Activated naive CD4-positive, alpha-beta T cell treated with anti-CD3 and anti-CD28 coated beads, Interleukin-2, amount 50 U/mL, for 72 hours (primary cell): ENCODE measurements at regions not wholly inside any gene's neighbourhood (a gene's known extent, or its start where the extent isn't known, plus 50 kb on each side); places are given as distances from the start of the nearest gene placed in this dataset.
"Not testable (repeated sequence)": the region's sequence is repeated elsewhere in the genome, so short reads cannot be mapped to it uniquely, and the experiment has no call there.

Source experiments
- ATAC-seq, 2 donors: fragments of 150-1000 bp; cut with Tn5 transposase; 2 replicates each; pipeline ENCODE4 v1.10.0; 2021; ENCODE audit warnings: mild to moderate bottlenecking in 2 of 2, moderate library complexity in 2 of 2
- DNase-seq, 2 donors: peaks; one replicate each; pipeline ENCODE4 v3.0.0; 2021 to 2022; ENCODE audit warnings: low spot score in 2 of 2
- H3K27ac Mint-ChIP-seq, 2 donors: one replicate each; pipeline ENCODE4 v1.8.0; 2022; ENCODE audit warnings: mild to moderate bottlenecking in 2 of 2, mixed read lengths in 2 of 2
- H3K36me3 Mint-ChIP-seq, 2 donors: one replicate each; pipeline ENCODE4 v1.8.0; 2022; ENCODE audit warnings: mixed read lengths in 2 of 2
- H3K9me3 Mint-ChIP-seq, 2 donors: one replicate each; pipeline ENCODE4 v1.8.0; 2022; ENCODE audit warnings: mixed read lengths in 2 of 2

- ATAC-seq (no peak), DNase-seq (no peak)
- H3K27ac Mint-ChIP-seq = no peak overlapping the region
- H3K9me3 Mint-ChIP-seq = peaks cover 0 to 20% of the 10 kb centered on the region in 2 donors
- peaks cover 0 to 5% of the 10 kb centered on the region in 2 donors for H3K36me3 Mint-ChIP-seq
Measured at GRCh38 chr5:10886497-10886896, 125.5 kb upstream of the DAP start.

DNA sequence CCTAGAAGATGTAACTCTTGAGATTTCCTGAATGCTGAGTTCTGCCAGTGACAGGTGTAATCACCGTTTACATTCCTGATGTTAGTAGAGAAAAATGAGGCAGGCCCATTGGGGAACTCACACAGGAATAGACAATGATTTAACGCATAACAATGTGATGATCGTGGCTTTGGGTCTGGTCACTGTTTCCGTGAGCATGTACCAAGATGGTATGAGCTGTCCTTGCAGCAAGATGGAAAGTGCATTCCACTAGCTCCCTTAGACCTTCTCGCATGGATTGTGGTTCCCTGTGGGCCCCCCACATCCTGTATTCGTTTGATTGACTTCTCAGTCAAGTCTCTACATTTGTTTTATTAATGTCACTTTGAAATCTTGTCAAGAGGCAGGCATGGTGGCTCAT lies 124.0 kb upstream of the DAP start:
- DNase-seq (no peak), ATAC-seq (no peak)
- H3K36me3 Mint-ChIP-seq = peaks cover 0 to 5% of the 10 kb centered on the region in 2 donors
- peaks cover 0 to 15% of the 10 kb centered on the region in 2 donors for H3K9me3 Mint-ChIP-seq
- H3K27ac Mint-ChIP-seq = no peak overlapping the region

DNA sequence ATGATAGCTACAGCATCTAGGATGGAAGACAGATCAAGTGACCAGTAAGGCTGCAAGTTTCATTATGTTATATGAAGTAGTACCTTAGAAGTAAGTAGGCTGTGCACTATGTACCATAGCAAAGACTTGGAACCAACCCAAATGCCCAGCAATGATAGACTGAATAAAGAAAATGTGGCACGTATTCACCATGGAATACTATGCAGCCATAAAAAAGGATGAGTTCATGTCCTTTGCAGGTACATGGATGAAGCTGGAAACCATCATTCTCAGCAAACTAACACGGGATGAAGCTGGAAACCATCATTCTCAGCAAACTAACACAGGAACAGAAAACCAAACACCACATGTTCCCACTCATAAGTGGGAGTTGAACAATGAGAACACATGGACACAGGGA lies 122.9 kb upstream of the DAP start:
- not testable (repeated sequence) for DNase-seq, H3K27ac Mint-ChIP-seq, H3K36me3 Mint-ChIP-seq, ATAC-seq, H3K9me3 Mint-ChIP-seq

DNA sequence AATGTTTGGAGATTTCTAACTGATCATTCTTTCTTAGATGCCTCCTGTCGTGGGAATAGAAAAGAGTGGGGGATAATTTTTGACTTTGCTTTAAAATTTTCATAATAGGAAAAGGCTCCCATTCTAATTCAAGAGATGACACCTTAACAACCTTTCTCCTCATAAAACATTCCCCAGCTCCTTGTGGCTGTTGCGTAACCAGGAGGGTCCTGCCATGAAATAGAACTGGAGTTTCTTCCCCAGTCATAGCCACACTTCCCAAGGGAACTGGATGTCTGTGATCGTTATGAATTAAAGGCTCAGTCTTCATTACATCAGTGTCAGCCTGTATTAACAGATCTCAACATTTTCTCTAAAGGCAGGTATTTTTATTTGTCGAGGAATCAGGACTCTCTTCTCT lies 119.9 kb upstream of the DAP start:
- DNase-seq = no peak
- H3K36me3 Mint-ChIP-seq = no peaks in the 10 kb centered on the region
- no peak for ATAC-seq
- peaks cover 0 to 6% of the 10 kb centered on the region in 2 donors for H3K9me3 Mint-ChIP-seq
- no peak overlapping the region for H3K27ac Mint-ChIP-seq

- not testable (repeated sequence) for H3K27ac Mint-ChIP-seq
Measured at GRCh38 chr5:10876996-10877395, 116.0 kb upstream of the DAP start.

DNA sequence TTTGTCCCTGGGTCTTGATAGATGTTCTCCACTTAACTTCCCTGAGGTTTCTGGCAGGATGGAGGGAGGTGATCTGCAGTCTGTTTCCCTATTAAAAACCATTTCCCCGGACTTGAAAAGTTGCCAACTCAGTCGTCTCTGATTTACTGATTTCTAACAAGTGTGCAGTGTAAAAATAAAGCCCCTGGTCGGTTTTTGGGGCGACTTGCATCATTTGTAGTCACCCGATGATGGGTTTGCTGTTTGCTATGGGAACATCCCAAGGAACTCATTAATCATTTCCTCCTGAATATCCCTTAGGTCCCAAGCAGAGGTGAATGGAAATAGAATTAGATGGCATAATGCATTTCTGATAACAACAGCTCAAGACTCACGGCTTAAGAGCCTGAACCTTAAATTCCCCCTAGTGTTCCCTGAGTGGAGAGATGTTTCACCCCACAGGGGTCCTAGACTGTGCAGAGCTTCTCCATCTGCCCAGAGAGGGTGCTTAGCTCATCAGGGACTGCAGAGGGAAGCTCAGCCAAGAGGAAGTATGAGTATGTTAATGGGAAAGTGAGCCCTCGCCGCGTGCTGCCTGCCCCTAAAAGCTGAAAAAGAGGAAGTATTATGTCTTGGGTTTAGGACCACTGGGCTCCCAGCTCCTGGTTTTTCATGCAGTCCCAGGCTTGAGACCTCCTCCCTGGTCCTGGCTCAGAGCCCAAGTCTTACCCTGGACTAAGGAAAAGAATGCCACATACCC lies 115.1 kb upstream of the DAP start:
- DNase-seq (no peak), ATAC-seq (no peak)
- no peaks in the 10 kb centered on the region for H3K36me3 Mint-ChIP-seq

More at GRCh38 chr5:10876996-10877395, 116.0 kb upstream of the DAP start:
- H3K36me3 Mint-ChIP-seq, H3K9me3 Mint-ChIP-seq, DNase-seq, ATAC-seq: not testable (repeated sequence)

GRCh38 chr5:10875201-10875768 lies 114.3 kb upstream of the DAP start:
- Mint-ChIP-seq H3K27ac (peak overlapping the region in 1 of 2 donors; percentile 7), H3K36me3 (no peaks in the 10 kb centered on the region), H3K9me3 (no peaks in the 10 kb centered on the region)
- no peak for ATAC-seq
- no peak for DNase-seq

More for the DNA sequence above, 115.1 kb upstream of the DAP start:
- H3K27ac Mint-ChIP-seq = no peak overlapping the region
- no peaks in the 10 kb centered on the region for H3K9me3 Mint-ChIP-seq

DNA sequence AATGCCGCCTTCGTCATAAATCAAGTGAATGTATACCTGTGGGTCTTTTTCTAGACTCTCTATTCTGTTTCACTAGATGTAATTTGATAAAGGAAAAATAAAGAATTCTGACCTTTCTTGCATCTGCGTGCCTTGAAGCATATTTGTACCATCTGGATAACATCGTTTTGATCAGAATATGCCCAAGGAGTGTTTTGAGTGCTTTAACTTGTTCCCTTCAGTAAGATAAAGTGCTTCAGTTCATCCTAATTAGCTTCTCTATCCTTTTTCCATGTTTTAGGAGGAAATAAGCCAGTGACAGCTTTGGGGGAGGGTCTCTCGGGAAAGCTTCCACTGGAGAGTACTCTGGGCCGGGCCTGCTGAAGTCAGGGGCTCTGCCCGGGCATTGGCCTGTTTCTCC lies 113.5 kb upstream of the DAP start:
- DNase-seq = no peak
- Mint-ChIP-seq H3K9me3 (no peaks in the 10 kb centered on the region), H3K36me3 (no peaks in the 10 kb centered on the region), H3K27ac (no peak overlapping the region)
- ATAC-seq = no peak

DNA sequence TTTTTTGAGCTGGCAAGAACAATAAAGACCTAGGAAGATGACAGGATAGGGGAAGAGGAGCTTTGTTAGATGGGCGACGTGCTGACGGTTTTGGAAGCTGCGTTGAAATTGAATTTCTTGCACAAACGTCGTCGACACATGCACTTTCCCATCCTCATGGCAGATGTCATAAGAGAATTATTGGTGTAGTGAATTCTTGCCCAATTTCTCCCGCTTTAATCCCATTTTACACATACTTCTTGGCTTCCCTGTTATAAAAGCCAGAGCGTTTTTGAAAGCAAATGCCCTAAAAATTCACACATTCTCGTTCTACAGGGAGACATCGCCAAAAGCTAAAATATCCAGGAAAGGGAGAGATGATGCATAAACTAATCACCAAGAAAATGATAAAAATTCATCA lies 109.8 kb upstream of the DAP start:
- Mint-ChIP-seq H3K27ac (no peak overlapping the region), H3K9me3 (no peaks in the 10 kb centered on the region), H3K36me3 (no peaks in the 10 kb centered on the region)
- ATAC-seq (no peak), DNase-seq (no peak)

GRCh38 chr5:10868956-10869355 lies 107.9 kb upstream of the DAP start:
- DNase-seq = no peak
- Mint-ChIP-seq H3K27ac (no peak overlapping the region), H3K36me3 (no peaks in the 10 kb centered on the region), H3K9me3 (no peaks in the 10 kb centered on the region)
- no peak for ATAC-seq

DNA sequence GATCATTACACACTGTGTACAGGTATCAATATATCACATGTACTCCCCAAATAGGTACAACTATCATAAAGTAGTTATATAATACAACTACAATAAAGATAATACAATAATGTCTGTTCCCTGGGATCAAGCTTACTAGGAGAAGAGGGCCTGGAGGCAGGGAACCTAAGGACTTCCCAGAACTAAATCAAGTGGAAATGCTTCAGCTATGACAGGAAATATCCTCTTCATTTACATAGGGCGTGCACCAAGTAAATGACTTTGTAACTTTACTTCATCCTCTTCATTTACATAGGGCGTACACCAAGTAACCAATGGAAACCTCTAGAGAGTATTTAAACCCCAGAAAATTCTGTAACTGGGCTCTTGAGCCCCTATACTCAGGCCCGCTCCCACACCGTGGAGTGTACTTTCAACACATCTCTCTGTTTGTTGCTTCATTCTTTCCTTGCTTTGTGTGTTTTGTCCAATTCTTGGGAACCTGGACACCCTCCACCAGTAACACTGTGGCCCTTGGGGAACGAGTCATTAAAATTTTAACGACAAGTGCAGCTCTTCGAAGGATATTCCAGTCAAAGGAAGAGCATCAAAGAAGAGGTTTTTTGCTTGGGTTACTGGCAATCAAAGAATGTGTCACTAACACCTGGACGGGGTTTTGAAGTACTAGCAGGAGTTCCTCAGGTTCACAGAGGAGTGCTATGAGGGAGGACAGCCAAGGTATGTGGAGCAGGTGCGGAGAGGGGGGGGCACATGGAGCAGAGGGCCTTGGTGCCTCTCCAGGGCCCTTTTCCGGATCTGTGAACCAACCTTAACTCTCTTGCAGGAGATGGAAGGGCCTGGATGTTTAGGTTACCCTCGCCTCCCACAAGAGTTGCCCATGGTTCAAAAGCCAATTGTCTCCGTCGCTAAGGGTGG lies 106.6 kb upstream of the DAP start:
- DNase-seq (no peak), ATAC-seq (no peak)
- H3K27ac Mint-ChIP-seq = no peak overlapping the region
- H3K36me3 Mint-ChIP-seq = no peaks in the 10 kb centered on the region
- no peaks in the 10 kb centered on the region for H3K9me3 Mint-ChIP-seq

DNA sequence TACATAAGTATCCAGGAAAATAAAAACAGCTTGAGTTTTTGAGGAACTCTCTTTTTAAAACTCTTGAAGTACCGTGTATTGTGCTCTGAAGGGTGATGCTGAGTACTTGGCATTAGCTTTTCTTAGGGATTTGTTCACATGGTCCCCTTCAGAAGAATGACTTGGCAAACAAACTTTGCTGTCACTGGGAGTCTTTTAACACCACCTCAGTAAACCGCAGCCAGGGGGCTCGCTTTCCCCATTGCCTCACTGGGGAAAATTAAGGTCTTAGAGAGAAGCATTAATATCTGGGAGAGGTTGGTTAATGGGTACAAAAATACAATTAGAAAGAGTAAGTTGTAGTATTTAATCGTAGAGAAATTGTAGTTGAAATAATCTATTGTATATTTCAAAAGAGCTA lies 105.9 kb upstream of the DAP start:
- H3K27ac Mint-ChIP-seq = no peak overlapping the region
- no peaks in the 10 kb centered on the region for H3K36me3 Mint-ChIP-seq
- ATAC-seq = no peak
- no peak for DNase-seq
- no peaks in the 10 kb centered on the region for H3K9me3 Mint-ChIP-seq

- DNase-seq (peak in 1 of 2 donors; percentile 77), ATAC-seq (peak; percentile 71 to 76)
- Mint-ChIP-seq H3K36me3 (no peaks in the 10 kb centered on the region), H3K27ac (no peak overlapping the region), H3K9me3 (no peaks in the 10 kb centered on the region)
Measured at GRCh38 chr5:10863763-10864383, 102.8 kb upstream of the DAP start.

DNA sequence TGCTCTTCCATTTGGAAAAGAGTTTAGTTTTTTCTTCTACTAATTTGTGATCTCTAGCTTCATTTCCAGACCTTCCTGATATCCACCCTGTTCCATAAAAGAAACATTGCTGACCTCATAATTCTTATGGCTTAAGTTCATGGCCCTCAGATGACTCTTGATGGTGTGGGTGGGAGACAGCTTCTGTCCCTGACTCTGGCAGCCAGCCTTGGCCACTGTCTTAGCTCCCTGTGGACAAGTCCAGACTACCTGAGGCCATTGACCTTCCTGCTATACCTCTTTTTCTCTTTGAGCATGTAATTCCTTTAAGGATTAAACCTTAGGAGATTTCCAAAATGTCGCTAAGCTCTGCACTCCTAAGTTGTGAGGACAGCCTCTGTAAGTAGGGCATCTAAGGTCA lies 101.1 kb upstream of the DAP start:
- H3K36me3 Mint-ChIP-seq = no peaks in the 10 kb centered on the region
- H3K9me3 Mint-ChIP-seq = no peaks in the 10 kb centered on the region
- ATAC-seq = no peak
- H3K27ac Mint-ChIP-seq = no peak overlapping the region
- no peak for DNase-seq

DNA sequence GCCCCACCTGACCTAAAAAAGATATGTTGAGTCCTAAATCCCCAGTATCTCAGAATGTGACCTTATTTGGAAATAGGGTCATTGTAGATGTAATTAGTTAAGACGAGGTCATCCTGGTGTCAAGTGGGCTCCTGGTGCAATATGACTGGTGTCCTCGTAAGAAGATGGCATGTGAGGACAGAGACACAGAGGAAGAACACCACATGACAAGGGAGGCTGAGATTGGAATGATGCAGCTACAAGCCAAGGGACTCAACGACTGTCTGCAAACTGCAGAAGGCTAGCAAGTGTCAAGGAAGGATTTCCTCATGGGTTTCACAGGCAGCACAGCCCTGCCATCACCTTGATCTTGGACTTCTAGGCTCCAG lies 100.4 kb upstream of the DAP start:
- DNase-seq (no peak), ATAC-seq (no peak)
- no peak overlapping the region for H3K27ac Mint-ChIP-seq
- no peaks in the 10 kb centered on the region for H3K9me3 Mint-ChIP-seq
- no peaks in the 10 kb centered on the region for H3K36me3 Mint-ChIP-seq

- Mint-ChIP-seq H3K36me3 (no peaks in the 10 kb centered on the region), H3K27ac (no peak overlapping the region), H3K9me3 (no peaks in the 10 kb centered on the region)
- no peak for DNase-seq
- no peak for ATAC-seq
Measured at GRCh38 chr5:10860645-10861422, 99.8 kb upstream of the DAP start.
